Stimulated activated naive CD4-positive, alpha-beta T cell (primary cell): ENCODE measurements at regions not wholly inside any gene's neighbourhood (a gene's known extent, or its start where the extent isn't known, plus 50 kb on each side); places are given as distances from the start of the nearest gene placed in this dataset.

Source experiments
- DNase-seq, 6 experiments: peaks; one replicate each; lab custom pipeline; 2025; lab: John Stamatoyannopoulos, UW

GRCh38 chr20:39698752-39699151 lies 736.6 kb downstream of the DHX35 start:
- no peak for DNase-seq

- DNase-seq, result no peak
Measured at GRCh38 chr20:39691151-39691862, 729.2 kb downstream of the DHX35 start.

- DNase-seq, result no peak
Measured at GRCh38 chr20:39676857-39677391, 714.8 kb downstream of the DHX35 start.

- DNase-seq, result no peak
Measured at GRCh38 chr20:39676241-39676640, 714.1 kb downstream of the DHX35 start.

- DNase-seq, result no peak
Measured at GRCh38 chr20:39674842-39675241, 712.7 kb downstream of the DHX35 start.

GRCh38 chr20:39670988-39671387 lies 708.8 kb downstream of the DHX35 start:
- DNase-seq, result no peak

- DNase-seq, result no peak
Measured at GRCh38 chr20:39669659-39670058, 707.5 kb downstream of the DHX35 start.

- no peak for DNase-seq
Measured at GRCh38 chr20:39668038-39668437, 705.9 kb downstream of the DHX35 start.

GRCh38 chr20:39661833-39662232 lies 699.7 kb downstream of the DHX35 start:
- DNase-seq, result no peak

- DNase-seq, result no peak
Measured at GRCh38 chr20:39660965-39661364, 698.8 kb downstream of the DHX35 start.

- DNase-seq, result no peak
Measured at GRCh38 chr20:39660226-39660625, 698.1 kb downstream of the DHX35 start.

- DNase-seq, result no peak
Measured at GRCh38 chr20:39658662-39659409, 696.7 kb downstream of the DHX35 start.

GRCh38 chr20:39654171-39654570 lies 692.0 kb downstream of the DHX35 start:
- no peak for DNase-seq

- DNase-seq, result no peak
Measured at GRCh38 chr20:39651645-39652325, 689.6 kb downstream of the DHX35 start.

GRCh38 chr20:39646874-39647413 lies 684.8 kb downstream of the DHX35 start:
- DNase-seq, result no peak

- DNase-seq, result no peak
Measured at GRCh38 chr20:39645131-39645530, 683.0 kb downstream of the DHX35 start.

- no peak for DNase-seq
Measured at GRCh38 chr20:39643292-39643691, 681.1 kb downstream of the DHX35 start.

GRCh38 chr20:39641423-39641822 lies 679.3 kb downstream of the DHX35 start:
- no peak for DNase-seq

- no peak for DNase-seq
Measured at GRCh38 chr20:39640147-39640546, 678.0 kb downstream of the DHX35 start.

- DNase-seq, result no peak
Measured at GRCh38 chr20:39638731-39639130, 676.6 kb downstream of the DHX35 start.

- DNase-seq, result no peak
Measured at GRCh38 chr20:39633689-39634088, 671.5 kb downstream of the DHX35 start.

- no peak for DNase-seq
Measured at GRCh38 chr20:39632757-39633156, 670.6 kb downstream of the DHX35 start.
